ENCODE measurements at regions not wholly inside any gene's neighbourhood (a gene's known extent, or its start where the extent isn't known, plus 50 kb on each side); places are given as distances from the start of the nearest gene placed in this dataset.

GRCh38 chrX:122092978-122093377, 1045.6 kb downstream of the GLUD2 start:
- ChIA-PET CTCF (no interaction called here), POLR2A (no interaction called here)
- Histone ChIP-seq H3K36me3 (ENCODE audit: control insufficient read depth, insufficient read depth, low read length) (no peaks in the 10 kb centered on the region), H3K4me3 (ENCODE audit: low read depth, low read length) (no peak overlapping the region), H3K27me3 (ENCODE audit: control insufficient read depth, insufficient read depth, low read length) (no peaks in the 10 kb centered on the region)
- no peak for DNase-seq (ENCODE audit: low read depth)
- TF ChIP-seq CTCF (IDR thresholded peaks at IDR 0.05; ENCODE audit: insufficient read depth, low read depth, low read length), result no peak

GRCh38 chrX:122094611-122095010, 1047.2 kb downstream of the GLUD2 start:
- TF ChIP-seq CTCF (IDR thresholded peaks at IDR 0.05; ENCODE audit: insufficient read depth, low read depth, low read length), result no peak
- H3K27me3 ChIP-seq (ENCODE audit: control insufficient read depth, insufficient read depth, low read length), result no peaks in the 10 kb centered on the region
- no peak overlapping the region for H3K4me3 ChIP-seq (ENCODE audit: low read depth, low read length)
- CTCF ChIA-PET, result no interaction called here
- POLR2A ChIA-PET, result no interaction called here
- no peaks in the 10 kb centered on the region for H3K36me3 ChIP-seq (ENCODE audit: control insufficient read depth, insufficient read depth, low read length)
- no peak for DNase-seq (ENCODE audit: low read depth)

DNA sequence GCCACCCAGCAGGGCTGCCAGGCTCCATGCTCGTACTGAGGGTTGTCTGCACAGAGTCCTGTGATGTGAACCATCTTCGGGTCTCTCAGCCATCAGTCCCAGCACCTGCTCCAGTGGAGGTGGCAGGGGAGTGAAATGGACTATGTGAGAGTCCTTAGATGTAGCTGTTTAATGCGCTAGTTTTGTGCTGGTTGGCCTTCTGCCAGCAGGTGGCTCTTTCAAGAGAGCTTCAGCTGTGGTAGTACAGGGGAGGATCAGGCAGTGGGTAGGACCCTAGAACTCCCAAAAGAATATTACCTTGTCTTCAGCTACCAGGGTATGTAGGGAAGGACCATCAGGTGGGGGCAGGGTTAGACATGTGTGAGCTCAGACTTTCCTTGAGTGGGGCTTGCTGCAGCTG, 1066.0 kb downstream of the GLUD2 start:
- Histone ChIP-seq H3K4me3 (ENCODE audit: low read depth, low read length) (no peak overlapping the region), H3K36me3 (ENCODE audit: control insufficient read depth, insufficient read depth, low read length) (no peaks in the 10 kb centered on the region), H3K27me3 (ENCODE audit: control insufficient read depth, insufficient read depth, low read length) (no peaks in the 10 kb centered on the region)
- ChIA-PET POLR2A (no interaction called here), CTCF (no interaction called here)
- TF ChIP-seq CTCF (IDR thresholded peaks at IDR 0.05; ENCODE audit: insufficient read depth, low read depth, low read length), result no peak
- no peak for DNase-seq (ENCODE audit: low read depth)

DNA sequence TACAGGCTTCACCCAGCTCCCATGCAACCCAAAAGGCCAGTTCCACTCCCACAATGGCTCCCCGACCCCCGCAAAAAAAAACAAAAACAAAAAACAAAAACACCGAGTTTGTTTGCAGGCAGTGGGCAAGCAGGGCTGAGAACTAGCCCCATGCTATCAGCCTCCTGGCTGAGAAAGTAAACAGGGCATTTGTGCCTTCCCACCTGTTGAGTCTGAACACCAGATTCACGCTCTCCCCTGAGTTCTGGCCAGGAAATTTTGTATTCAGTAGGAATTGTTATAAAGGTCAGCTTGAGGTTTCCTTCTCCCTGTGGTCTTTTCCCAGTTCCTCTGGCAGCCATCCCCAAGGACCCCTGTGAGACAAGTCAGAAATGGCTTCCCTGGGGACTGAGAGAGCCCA, 1066.5 kb downstream of the GLUD2 start:
- TF ChIP-seq CTCF (IDR thresholded peaks at IDR 0.05; ENCODE audit: insufficient read depth, low read depth, low read length), result no peak
- H3K27me3 ChIP-seq (ENCODE audit: control insufficient read depth, insufficient read depth, low read length), result no peaks in the 10 kb centered on the region
- ChIA-PET CTCF (no interaction called here), POLR2A (no interaction called here)
- H3K4me3 ChIP-seq (ENCODE audit: low read depth, low read length), result no peak overlapping the region
- no peaks in the 10 kb centered on the region for H3K36me3 ChIP-seq (ENCODE audit: control insufficient read depth, insufficient read depth, low read length)
- no peak for DNase-seq (ENCODE audit: low read depth)

DNA sequence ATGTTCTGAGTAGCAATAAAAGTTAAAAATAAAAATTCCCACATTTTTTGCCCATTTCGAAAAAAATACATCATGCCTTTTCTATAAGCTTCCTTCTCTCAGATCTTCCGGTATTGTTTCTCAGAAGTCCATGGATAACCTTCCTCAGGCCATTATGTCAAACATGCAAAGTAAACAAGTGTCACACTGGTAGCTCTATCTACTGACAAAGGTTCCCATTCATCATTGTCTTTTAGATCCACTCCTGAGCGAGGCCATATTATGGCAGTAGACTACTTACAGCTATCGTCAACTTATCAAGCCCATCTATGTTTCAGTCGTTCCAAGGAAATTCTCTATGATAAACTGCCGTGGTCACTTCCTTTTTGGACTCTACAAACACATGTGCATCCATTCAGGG, 1068.2 kb downstream of the GLUD2 start:
- no peak overlapping the region for H3K4me3 ChIP-seq (ENCODE audit: low read depth, low read length)
- no peaks in the 10 kb centered on the region for H3K27me3 ChIP-seq (ENCODE audit: control insufficient read depth, insufficient read depth, low read length)
- no peak for TF ChIP-seq CTCF (IDR thresholded peaks at IDR 0.05; ENCODE audit: insufficient read depth, low read depth, low read length)
- ChIA-PET POLR2A (no interaction called here), CTCF (no interaction called here)
- H3K36me3 ChIP-seq (ENCODE audit: control insufficient read depth, insufficient read depth, low read length), result no peaks in the 10 kb centered on the region
- no peak for DNase-seq (ENCODE audit: low read depth)
